ENCODE measurements at regions not wholly inside any gene's neighbourhood (a gene's known extent, or its start where the extent isn't known, plus 50 kb on each side); places are given as distances from the start of the nearest gene placed in this dataset.

GRCh38 chr19:30102239-30102638 is 160.2 kb downstream of the URI1 start:
- no peak overlapping the region for H3K9ac ChIP-seq (ENCODE audit: insufficient read depth in 1 of 2, low read length in 2 of 2)
- no peaks in the 10 kb centered on the region for H3K4me1 ChIP-seq (ENCODE audit: control insufficient read depth in 5 of 5, insufficient read depth in 5 of 5, low read length in 5 of 5)
- H3K27ac ChIP-seq (ENCODE audit: low read depth in 1 of 2, low read length in 1 of 2), result no peak overlapping the region
- no peaks in the 10 kb centered on the region for H3K36me3 ChIP-seq (ENCODE audit: control insufficient read depth in 4 of 4, insufficient read depth in 4 of 4, low read length in 4 of 4)
- ATAC-seq (ENCODE audit: insufficient read depth, low FRiP score) (no peak), DNase-seq (no peak)
- H3K4me3 ChIP-seq, result no peak overlapping the region
- no peaks in the 10 kb centered on the region for H3K27me3 ChIP-seq (ENCODE audit: control insufficient read depth in 3 of 3, insufficient read depth in 3 of 3, low read length in 2 of 3)
- H3K9me3 ChIP-seq (ENCODE audit: control insufficient read depth in 4 of 4, insufficient read depth in 3 of 4, low read length in 3 of 4), result peaks cover 0 to 3% (median 0%) of the 10 kb centered on the region in 4 donors
- no peak for TF ChIP-seq CTCF (IDR thresholded peaks at IDR 0.05; ENCODE audit: control extremely low read depth, extremely low read depth)
- whole genome bisulfite sequencing, 2 donors, result 92 to 96% methylated on average over 6 of the region's 6 CpGs

- no peak for TF ChIP-seq CTCF (IDR thresholded peaks at IDR 0.05; ENCODE audit: control extremely low read depth, extremely low read depth)
- no peak for ATAC-seq (ENCODE audit: insufficient read depth, low FRiP score)
- 93 to 94% methylated on average over 7 of the region's 7 CpGs for WGBS, 2 donors
- Histone ChIP-seq H3K36me3 (ENCODE audit: control insufficient read depth in 4 of 4, insufficient read depth in 4 of 4, low read length in 4 of 4) (no peaks in the 10 kb centered on the region), H3K4me1 (ENCODE audit: control insufficient read depth in 5 of 5, insufficient read depth in 5 of 5, low read length in 5 of 5) (no peaks in the 10 kb centered on the region), H3K27me3 (ENCODE audit: control insufficient read depth in 3 of 3, insufficient read depth in 3 of 3, low read length in 2 of 3) (no peaks in the 10 kb centered on the region), H3K4me3 (no peak overlapping the region), H3K9ac (ENCODE audit: insufficient read depth in 1 of 2, low read length in 2 of 2) (no peak overlapping the region), H3K9me3 (ENCODE audit: control insufficient read depth in 4 of 4, insufficient read depth in 3 of 4, low read length in 3 of 4) (peaks cover 0 to 3% (median 0%) of the 10 kb centered on the region in 4 donors), H3K27ac (ENCODE audit: low read depth in 1 of 2, low read length in 1 of 2) (no peak overlapping the region)
- no peak for DNase-seq
Observed at GRCh38 chr19:30102666-30103065, 160.6 kb downstream of the URI1 start.

- Histone ChIP-seq H3K4me1 (ENCODE audit: control insufficient read depth in 5 of 5, insufficient read depth in 5 of 5, low read length in 5 of 5) (no peaks in the 10 kb centered on the region), H3K4me3 (no peak overlapping the region), H3K9me3 (ENCODE audit: control insufficient read depth in 4 of 4, insufficient read depth in 3 of 4, low read length in 3 of 4) (peaks cover 0 to 3% (median 0%) of the 10 kb centered on the region in 4 donors), H3K27ac (ENCODE audit: low read depth in 1 of 2, low read length in 1 of 2) (no peak overlapping the region), H3K36me3 (ENCODE audit: control insufficient read depth in 4 of 4, insufficient read depth in 4 of 4, low read length in 4 of 4) (no peaks in the 10 kb centered on the region), H3K9ac (ENCODE audit: insufficient read depth in 1 of 2, low read length in 2 of 2) (no peak overlapping the region), H3K27me3 (ENCODE audit: control insufficient read depth in 3 of 3, insufficient read depth in 3 of 3, low read length in 2 of 3) (no peaks in the 10 kb centered on the region)
- TF ChIP-seq CTCF (IDR thresholded peaks at IDR 0.05; ENCODE audit: control extremely low read depth, extremely low read depth), result no peak
- ATAC-seq (ENCODE audit: insufficient read depth, low FRiP score), result no peak
- 73 to 90% methylated on average over 7 of the region's 7 CpGs for WGBS, 2 donors
- DNase-seq, result no peak
Observed at GRCh38 chr19:30103981-30104380, 161.9 kb downstream of the URI1 start.

GRCh38 chr19:30105316-30105715 is 163.3 kb downstream of the URI1 start:
- DNase-seq (no peak), ATAC-seq (ENCODE audit: insufficient read depth, low FRiP score) (no peak)
- Histone ChIP-seq H3K9ac (ENCODE audit: insufficient read depth in 1 of 2, low read length in 2 of 2) (no peak overlapping the region), H3K27me3 (ENCODE audit: control insufficient read depth in 3 of 3, insufficient read depth in 3 of 3, low read length in 2 of 3) (no peaks in the 10 kb centered on the region), H3K27ac (ENCODE audit: low read depth in 1 of 2, low read length in 1 of 2) (no peak overlapping the region), H3K9me3 (ENCODE audit: control insufficient read depth in 4 of 4, insufficient read depth in 3 of 4, low read length in 3 of 4) (peaks cover 0 to 3% (median 0%) of the 10 kb centered on the region in 4 donors), H3K4me1 (ENCODE audit: control insufficient read depth in 5 of 5, insufficient read depth in 5 of 5, low read length in 5 of 5) (no peaks in the 10 kb centered on the region), H3K36me3 (ENCODE audit: control insufficient read depth in 4 of 4, insufficient read depth in 4 of 4, low read length in 4 of 4) (no peaks in the 10 kb centered on the region), H3K4me3 (no peak overlapping the region)
- no peak for TF ChIP-seq CTCF (IDR thresholded peaks at IDR 0.05; ENCODE audit: control extremely low read depth, extremely low read depth)
- 88 to 94% methylated on average over 8 of the region's 8 CpGs for WGBS, 2 donors
